HG02678 (cell line): ENCODE measurements at regions not wholly inside any gene's neighbourhood (a gene's known extent, or its start where the extent isn't known, plus 50 kb on each side); places are given as distances from the start of the nearest gene placed in this dataset.
A peak's percentile ranks its signal among the peaks of the same experiment; 100 is the strongest.
"Not testable (repeated sequence)": the region's sequence is repeated elsewhere in the genome, so short reads cannot be mapped to it uniquely, and the experiment has no call there.

ENCODE experiments used
- ATAC-seq: cut with Tn5 transposase; IDR thresholded peaks from one replicate; pipeline ENCODE4 v1.9.1; 2021; ENCODE audit warnings: mild to moderate bottlenecking, moderate library complexity; ENCODE audit not compliant: unreplicated experiment

DNA sequence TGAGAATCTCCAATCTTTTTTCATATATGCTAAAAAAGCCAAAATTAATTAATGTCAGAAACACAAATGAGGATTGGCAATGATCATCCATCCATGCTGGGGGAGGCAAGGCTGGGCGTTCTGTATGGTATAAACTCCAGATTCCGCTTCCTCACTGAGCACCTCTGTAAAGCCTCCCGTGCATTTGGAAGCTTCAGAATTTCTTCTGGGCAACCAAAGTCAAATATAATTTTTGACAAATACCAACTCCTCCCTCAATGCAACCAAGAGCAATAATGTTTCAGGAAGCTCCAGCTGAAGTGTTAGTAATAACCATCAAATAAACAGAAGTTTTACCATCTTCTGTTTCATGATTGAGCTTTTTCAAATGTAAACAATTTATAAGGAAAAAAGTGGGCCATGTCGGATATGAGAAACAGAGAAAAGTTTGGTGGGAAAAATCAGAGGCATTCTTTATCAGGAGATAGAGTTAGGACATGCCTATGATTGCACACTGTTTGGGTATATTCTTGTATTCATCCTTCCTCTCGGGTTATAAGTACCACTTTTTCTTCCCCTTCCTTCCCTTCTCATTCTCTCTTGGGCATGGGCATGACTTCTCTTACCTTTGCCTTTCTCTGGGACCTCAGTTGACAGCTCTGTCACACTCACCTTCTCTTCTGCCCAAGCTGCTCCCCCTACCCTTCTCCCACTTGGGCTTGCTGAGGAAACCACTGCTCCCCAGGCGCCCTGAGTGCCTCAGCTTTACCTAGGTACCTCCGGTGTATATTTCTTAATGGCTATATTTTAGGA is 149.5 kb upstream of the ZEB2 start:
- no peak for ATAC-seq

DNA sequence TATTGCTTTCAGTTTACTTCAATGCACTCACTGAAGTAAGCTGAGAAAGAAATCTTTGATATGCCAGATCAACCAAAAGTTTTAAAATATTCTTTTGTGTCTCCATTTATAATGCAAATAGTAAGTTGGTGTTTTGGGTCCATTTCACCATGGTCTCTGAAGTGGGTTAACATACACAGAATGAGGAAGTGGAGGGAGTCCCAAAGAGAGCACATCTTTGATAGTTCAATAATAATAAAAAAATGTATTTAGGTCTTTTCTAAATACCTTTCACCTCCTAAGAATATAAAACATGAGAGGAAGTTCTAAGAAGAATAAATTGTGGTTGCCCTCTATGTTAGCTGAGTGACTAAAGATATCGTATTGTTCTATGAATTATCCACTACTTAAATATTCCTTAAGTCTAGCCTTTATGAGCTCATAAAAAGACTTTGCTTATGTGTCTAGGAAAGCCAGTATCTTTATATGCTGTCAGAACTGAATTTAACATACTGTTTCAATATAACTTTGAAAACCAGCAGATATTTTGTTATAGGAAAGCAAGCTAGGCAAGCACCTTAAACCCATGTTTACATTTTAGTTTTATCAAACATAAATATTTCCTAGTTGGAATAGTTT is 148.7 kb upstream of the ZEB2 start:
- ATAC-seq = no peak

DNA sequence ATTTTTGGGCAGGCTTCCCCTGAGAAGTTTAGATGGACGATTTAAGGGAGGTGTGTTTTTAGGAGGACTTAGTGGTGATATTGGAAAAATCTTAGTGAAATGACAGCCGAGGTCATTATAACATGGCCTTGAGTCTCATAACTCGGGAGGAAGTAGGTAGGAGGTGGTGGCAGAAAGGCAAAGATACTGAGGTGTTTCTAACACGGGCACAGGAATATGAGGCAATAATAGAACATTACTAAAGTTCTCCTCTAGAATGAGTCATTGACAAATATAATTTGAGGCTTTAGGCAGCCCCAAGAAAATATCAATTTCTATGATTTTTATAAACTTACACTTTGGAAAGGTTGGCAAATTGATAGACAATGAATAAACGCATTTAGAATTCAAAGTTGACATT is 146.1 kb upstream of the ZEB2 start:
- no peak for ATAC-seq

DNA sequence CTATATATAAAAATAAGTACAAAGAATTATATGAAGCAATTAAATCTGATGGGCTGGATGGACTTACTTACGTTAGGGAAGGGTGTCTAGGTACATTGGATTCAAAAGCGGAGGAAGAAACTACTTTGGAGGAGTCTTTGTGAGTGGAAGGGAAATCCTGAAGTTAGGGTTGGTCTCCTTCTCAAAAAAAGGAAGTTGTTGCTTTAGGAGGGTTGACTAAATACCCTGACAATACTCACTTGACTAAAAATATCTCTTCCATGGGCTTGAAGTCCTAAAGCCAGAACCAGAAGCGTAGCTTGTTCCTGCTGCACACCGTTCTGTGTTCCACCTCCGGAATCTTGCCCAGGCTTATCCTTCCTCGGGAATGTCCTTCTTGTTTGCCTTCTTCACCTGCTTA is 143.3 kb upstream of the ZEB2 start:
- no peak for ATAC-seq

DNA sequence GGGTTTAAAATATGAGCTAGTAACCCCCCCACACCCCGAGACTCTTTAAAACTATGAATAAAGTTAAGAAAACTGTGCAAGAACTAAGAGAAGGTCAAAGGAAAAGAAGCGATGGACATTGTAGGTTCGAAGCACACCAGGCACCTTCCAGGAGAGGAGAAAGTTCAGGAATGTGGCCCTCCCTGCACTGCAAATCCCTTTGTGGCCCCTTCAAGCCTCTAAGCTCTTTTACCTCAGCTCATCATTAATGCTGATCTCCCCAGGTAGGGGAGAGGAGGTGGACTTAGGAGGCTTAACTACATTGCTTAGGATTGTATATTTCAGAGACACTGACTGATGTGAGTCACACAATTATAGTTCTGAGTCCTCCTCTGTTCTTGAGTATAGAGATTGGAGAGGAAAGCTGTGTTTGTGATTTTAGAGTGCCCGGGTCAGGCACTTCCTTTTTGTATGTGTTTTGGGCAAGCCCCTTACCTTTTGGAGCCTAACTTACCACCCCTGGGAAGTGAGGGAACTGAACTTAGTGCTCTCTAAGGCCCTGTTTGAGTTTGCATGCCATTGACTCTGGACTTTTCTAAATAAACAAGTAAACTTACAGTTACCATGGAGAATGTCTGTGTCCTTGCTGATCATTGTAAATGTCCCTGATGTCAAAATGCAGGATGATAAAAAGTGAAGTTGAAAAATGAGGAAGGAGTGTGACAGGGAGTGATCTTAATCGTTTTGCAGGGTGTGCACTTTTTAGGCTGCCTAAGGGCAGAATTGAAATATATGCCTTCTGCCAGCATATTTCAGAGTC is 140.8 kb upstream of the ZEB2 start:
- no peak for ATAC-seq

DNA sequence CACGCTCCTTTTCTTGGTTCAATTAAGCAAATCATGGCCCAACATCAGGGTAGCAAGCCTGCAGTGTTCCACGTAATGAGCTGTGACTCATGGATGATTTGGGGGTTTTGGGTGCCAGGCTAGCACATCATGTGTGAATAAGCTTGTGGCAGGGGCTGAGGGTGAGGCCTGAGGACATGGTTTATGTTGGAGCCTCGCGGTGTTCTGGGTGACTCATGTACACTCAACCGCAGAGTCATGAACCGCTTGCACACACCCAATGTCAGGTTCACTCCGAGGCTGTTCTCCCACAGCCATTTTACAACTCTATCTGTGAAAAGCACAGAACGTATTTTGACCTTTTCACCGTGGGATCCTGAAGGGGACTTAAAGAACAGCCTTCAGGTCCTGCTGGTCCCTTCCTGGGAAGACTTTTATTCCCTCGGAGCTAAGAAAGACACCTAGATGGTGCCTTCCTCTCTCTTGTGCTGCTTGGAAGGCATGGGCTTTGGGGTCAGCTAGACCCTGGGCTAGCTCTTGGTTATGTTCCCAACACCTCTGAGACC is 139.9 kb upstream of the ZEB2 start:
- ATAC-seq = no peak

DNA sequence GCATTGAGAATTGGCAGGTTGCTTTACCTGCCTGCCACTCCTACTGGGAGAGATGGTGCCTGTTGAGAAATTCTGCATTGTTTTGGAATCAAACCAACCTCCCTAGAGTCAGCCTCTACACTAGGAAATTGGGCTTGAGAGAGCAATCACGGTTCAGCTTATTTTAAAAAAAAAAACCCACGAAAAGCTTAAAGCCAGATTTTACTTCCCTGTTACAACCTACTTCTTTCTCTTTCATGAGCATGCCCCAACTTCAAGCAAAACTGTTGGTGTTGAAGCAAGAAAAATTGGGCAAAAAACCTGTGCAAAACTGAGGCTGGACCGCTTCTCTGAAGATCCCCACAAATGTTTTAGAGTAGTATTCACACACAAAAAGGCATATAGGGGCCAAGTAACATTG is 134.6 kb upstream of the ZEB2 start:
- no peak for ATAC-seq

DNA sequence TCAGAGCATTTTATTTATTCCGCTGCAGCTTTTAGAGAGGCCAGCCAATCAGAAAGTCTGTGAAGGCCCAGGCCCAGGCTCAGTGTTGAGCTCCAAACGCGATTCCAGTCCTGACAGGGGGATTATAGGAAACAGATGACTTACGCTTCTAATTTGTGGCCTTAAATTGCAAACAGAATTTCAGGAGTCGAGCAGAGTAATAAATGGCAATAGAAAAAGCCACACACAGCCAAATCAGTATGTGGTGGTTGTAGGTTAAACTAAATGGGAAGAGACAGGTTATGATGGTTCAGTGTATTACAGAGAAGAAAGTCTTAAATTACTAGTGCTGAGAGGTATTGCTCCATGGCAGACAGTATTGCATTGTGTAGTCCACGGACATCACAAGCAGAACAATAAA is 131.0 kb upstream of the ZEB2 start:
- no peak for ATAC-seq

DNA sequence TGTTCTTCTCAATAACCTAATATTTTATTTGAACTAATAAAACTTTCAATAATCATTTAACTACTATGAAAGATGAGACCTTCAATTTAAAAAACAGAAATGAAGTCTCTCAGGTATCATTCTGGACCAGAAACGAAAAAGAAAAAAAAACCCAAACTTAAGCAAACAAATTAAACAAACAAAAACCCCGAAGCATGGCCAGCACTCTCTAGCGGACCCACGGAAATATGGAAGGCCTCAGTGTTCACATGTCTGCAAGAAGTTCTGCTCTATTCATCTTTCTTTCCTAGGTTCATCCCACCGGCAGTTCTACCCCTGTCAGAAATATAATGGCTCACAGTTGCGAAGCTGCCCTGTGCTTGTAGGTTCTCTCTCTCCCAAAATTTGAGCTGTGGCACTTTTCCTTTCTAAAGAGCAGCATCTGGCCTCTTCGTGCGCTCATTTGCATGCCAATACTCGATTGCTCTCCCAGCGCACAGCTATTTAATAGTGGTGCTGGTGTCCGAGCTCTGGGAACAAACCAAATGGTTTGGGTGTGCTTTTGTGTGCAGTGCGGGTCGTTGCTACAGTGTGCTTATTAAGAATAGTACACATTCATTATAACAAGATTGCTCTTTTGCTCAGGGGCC is 129.0 kb upstream of the ZEB2 start:
- ATAC-seq = no peak

DNA sequence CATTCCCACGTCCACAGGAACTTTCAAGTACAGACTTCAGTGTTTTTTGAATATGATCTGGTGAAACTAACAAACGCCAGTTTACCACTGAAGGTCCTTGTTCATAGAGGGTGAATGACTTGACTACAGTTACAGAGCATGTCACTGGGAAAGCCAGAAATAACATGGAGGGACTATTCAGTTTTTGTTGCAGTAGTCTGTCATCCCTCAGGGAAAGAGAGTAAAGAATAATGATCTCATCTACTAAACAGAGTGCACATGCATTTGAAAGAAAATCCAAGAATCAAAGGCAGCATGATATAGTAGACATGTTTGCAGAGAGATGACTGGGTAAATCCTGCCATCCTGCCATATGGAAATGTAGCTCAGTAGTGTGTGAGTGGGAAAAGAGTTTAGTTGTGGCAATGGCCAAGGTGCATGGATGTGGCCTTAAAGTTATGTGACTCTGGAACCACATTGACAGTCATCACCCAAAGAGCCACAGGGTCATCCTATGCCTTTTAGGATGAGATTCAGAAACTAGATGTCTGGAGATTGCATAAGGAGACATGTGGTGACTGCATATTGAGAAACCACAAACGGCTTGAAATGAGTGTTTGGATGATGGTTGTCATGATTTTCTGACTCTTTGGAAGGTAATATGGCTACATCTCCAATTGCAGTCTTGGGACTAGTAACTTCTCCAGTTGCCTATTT is 125.3 kb upstream of the ZEB2 start:
- no peak for ATAC-seq

DNA sequence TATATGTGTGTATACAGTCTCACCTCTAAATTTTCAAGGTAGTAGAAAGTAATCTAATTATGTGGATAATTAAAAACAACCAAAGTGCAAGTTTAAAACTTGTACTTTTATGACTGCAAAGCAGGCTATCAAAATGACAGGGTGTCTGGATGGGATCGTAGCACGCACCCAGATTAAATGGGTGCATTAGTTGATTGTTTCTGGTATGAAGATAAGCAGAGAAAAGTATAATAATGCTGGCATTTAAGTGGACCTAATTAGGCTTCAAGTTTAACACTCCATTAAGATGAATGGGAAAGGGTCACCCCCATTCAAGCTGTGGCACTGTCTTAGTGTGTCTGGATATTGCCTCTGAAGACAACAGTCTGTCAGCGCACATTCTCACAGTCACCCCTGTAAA is 124.6 kb upstream of the ZEB2 start:
- no peak for ATAC-seq

DNA sequence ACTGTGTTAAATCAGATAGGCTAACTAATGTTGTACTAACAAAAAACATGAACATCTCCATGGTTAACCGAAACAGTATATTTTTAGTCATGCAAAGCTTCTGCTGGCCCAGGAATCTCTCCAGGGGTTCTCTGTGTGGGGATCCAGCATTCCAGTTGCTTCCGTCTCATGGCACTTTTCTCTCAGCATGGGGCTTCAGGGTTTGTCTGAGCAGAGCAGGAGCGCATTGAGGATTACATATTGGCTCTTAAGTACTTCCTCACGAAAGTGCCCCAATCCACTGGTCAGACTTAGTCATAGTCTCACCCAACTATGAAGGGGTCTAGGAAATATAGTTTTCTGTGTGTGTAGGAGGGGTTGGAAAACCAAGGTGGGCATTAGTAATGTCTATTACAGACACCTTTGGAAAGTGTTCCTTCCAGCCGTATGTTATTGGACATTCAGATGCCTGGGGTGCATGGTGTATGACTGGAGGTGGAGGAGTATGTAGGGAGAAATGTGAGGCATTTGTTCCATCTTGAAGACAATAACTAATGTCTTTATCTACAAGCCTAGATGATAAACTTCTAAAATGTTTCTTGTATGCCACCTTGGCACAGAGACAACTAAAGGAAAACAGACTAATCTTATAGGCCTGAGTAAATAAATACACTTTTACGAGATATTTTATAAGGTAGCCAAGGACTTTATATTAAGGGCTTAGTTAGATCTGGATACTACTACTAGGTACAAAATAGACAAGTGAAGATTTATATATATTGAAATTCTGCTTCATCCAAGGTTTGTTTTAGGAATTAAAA is 123.8 kb upstream of the ZEB2 start:
- ATAC-seq = no peak

DNA sequence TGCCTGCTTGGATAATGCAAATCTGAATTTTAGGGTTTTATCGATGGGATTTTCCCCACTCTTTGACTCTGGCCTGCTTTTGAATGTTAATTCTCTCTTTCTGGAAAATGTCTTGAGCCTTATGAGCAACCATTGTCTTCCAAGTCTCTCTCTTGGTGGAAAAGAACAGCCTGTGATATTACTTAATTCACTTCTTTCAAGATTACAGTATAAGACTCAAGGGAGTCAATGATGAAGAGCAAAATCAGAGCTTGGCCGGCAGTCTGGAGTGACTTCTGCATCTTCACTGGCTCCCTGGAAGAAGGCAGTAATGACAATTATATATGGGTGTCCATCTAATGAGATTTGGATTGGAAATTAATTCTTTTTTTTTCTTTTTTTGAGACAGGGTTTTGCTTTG is 122.9 kb upstream of the ZEB2 start:
- no peak for ATAC-seq

DNA sequence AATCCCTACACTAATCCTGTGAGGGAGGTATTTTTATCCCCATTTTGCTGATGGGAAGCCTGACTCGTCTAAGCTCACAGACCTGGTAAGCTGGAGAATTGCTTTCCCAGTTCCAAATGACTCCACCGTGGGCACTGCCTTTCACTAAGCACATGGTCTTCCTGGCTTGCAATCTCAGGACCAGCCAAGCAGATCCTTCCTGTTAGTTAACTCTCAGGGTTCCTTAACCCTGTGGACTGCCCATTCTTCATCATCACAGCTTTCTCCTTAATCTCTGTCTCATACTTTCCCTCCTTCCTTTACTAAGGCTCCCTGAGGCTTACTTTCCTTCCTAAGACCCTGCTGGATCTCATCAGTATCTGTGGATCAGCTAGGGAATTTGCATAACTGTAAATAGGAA is 122.2 kb upstream of the ZEB2 start:
- no peak for ATAC-seq

DNA sequence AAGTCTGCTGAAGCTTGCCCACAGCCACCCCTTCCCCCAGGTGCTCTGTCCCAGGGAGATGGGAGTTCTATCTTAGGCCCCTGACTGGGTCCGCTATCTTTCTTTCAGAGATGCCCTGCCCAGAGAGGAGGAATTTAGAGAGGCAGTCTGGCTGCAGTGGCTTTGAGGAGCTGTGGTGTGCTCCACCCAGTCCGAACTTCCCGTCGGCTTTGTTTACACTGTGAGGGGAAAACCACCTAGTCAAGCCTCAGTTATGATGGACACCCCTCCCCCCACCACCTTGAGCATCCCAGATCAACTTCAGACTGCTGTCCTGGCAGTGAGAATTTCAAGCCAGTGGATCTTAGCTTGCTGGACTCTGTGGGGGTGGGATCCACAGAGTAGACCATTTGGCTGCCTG is 118.3 kb upstream of the ZEB2 start:
- not testable (repeated sequence) for ATAC-seq

DNA sequence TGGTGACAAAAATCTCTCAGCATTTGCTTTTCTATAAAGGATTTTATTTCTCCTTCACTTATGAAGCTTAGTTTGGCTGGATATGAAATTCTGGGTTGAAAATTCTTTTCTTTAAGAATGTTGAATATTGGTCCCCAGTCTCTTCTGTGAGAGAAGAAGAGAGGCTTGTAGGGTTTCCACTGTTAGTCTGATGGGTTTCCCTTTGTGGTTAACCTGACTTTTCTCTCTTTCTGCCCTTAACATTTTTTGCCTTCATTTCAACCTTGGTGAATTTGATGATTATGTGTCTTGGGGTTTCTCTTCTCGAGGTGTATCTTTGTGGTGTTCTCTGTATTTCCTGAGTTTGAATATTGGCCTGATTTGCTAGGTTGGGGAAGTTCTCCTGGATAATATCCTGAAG is 116.9 kb upstream of the ZEB2 start:
- not testable (repeated sequence) for ATAC-seq

DNA sequence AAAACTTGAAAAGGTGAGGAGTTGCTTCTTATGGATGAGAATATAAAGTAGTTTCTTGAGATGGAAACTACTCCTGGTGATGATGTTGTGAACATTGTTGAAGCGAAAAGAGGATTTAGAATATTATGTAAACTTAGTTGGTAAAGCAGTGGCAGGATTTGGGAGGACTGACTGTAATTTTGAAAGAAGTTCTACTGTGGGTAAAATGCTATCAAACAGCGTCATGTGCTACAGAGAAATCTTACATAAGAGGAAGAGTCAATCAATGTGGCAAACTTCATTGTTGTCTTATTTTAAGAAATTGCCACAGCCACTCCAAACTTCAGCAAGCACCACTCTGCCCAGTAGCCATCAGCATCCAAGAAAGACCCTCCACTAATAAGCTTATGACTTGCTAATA is 112.9 kb upstream of the ZEB2 start:
- no peak for ATAC-seq

DNA sequence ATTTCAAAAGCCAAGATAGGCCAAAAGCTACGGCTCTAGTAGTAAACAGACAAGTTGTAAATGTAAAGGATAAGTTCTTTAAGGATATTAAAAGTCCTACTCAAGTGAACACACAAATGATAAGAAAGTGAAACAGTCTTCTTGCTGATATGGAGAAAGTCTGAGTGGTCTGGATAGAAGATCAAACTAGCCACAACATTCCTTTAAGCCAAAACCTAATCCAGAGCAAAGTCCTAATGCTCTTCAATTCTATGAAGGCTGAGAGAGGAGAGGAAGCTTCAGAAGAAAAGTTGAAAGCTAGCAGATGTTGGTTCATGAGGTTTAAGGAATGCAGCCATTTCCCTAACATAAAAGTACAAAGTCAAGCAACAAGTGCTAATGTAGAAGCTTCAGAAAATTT is 111.7 kb upstream of the ZEB2 start:
- ATAC-seq = no peak

DNA sequence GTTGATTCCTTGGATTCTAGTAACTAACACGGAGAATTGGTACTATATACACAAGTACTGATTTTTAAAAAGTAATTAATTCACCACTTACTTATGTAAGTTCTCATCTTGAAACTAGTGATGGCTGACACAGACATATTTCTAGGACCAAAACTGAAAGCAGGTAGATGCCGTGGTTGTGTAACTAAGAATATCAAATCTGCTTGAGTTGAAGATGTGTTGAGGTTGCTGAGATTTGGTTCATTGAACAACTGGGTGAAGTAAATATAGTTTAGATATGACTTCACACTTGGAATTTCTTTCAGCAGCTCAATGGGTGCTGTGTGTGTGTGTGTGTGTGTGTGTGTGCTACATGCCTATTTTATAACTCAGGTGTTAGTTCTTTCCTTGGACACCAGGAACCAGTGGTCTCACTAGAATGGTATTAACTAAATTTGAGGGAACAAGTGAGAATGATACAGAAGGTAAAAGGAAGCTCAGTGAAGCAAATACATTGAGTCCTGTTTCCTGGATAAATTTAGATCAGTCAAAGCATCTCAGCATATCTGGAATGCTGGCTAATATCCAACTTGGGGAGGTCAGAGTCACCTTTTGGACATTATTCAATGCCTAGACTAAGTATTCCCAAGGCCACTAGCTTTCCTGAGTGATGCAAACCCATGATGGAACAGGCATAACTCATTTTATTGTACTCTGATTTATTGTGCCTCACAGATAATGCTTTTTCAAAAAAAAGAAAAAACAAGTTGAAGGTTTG is 110.7 kb upstream of the ZEB2 start:
- peak; percentile 97 for ATAC-seq
